ENCODE measurements at regions not wholly inside any gene's neighbourhood (a gene's known extent, or its start where the extent isn't known, plus 50 kb on each side); places are given as distances from the start of the nearest gene placed in this dataset.

DNA sequence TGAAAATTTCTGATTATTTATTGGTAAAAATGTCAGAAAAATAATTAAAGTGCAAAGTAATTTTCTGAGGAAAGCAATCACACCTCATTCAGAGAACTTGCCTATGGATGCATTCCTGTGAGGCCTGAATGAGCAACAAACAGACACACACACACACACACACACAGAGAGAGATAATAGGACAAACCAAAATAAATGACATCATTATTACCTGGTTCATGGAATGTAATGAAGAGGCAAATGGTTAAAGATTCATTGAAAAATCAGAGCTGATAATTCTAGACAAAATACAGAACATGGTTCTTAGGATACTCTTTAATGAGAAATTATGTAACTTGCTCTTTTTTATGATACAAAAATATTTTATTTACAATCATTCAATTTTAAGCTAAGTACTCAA lies 490.6 kb upstream of the POU3F2 start:
- TF ChIP-seq, protein P1, sequence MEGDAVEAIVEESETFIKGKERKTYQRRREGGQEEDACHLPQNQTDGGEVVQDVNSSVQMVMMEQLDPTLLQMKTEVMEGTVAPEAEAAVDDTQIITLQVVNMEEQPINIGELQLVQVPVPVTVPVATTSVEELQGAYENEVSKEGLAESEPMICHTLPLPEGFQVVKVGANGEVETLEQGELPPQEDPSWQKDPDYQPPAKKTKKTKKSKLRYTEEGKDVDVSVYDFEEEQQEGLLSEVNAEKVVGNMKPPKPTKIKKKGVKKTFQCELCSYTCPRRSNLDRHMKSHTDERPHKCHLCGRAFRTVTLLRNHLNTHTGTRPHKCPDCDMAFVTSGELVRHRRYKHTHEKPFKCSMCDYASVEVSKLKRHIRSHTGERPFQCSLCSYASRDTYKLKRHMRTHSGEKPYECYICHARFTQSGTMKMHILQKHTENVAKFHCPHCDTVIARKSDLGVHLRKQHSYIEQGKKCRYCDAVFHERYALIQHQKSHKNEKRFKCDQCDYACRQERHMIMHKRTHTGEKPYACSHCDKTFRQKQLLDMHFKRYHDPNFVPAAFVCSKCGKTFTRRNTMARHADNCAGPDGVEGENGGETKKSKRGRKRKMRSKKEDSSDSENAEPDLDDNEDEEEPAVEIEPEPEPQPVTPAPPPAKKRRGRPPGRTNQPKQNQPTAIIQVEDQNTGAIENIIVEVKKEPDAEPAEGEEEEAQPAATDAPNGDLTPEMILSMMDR (IDR thresholded peaks at IDR 0.05) = no peak
- TF ChIP-seq POLR2A (IDR thresholded peaks at IDR 0.05) = no peak

Measured in testis (tissue), 2 donors.